ENCODE measurements at regions not wholly inside any gene's neighbourhood (a gene's known extent, or its start where the extent isn't known, plus 50 kb on each side); places are given as distances from the start of the nearest gene placed in this dataset.

GRCh38 chr2:207311316-207312005 lies 145.7 kb upstream of the KLF7 start:
- peak; percentile 44 for TF ChIP-seq CTCF (IDR thresholded peaks at IDR 0.05; ENCODE audit: insufficient read depth, low read depth, low read length)
- no peak for TF ChIP-seq EZH2 (IDR thresholded peaks at IDR 0.05; ENCODE audit: insufficient read depth, low read length)
